ENCODE measurements at regions not wholly inside any gene's neighbourhood (a gene's known extent, or its start where the extent isn't known, plus 50 kb on each side); places are given as distances from the start of the nearest gene placed in this dataset.

DNA sequence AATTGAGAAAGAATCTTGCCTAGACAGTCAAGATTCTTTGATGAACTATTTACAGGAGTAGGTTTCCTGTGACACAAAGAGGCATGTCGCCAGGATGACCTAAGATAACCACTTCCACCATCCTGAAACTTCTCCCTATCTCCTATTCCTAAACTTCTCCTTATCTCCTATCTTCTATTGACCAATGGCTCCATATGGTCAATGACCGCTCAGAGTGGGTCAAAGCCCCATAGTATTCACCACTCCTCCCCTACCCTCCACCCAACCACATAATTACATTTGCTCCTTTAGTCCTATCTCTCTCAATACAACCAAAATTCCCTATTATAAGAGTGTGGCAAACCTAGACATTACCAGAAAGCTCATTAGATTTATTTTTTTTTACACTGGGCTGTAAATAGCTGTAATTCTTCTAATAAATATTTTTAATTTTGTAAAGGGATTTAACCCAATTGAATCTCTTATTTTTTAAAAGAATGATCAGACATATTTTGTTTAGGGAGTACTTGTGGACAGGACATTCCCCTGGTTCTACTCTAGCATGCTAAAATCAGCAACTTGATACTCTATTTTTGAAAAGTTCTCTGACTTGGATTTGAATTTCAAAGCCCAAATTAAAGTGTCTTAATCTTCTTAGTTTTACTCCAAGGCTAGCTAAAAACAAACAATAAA is 416.0 kb upstream of the CCNH start:
- Histone ChIP-seq H3K27me3 (no peaks in the 10 kb centered on the region), H3K9me3 (no peaks in the 10 kb centered on the region), H3K36me3 (no peaks in the 10 kb centered on the region), H3K4me1 (no peaks in the 10 kb centered on the region), H3K27ac (no peak overlapping the region), H3K4me3 (no peak overlapping the region)
- intact Hi-C loops (cut with DNase I), result no loop called here
- no peak for DNase-seq (ENCODE audit: low spot score in 2 of 2)
- TF ChIP-seq, protein P1, sequence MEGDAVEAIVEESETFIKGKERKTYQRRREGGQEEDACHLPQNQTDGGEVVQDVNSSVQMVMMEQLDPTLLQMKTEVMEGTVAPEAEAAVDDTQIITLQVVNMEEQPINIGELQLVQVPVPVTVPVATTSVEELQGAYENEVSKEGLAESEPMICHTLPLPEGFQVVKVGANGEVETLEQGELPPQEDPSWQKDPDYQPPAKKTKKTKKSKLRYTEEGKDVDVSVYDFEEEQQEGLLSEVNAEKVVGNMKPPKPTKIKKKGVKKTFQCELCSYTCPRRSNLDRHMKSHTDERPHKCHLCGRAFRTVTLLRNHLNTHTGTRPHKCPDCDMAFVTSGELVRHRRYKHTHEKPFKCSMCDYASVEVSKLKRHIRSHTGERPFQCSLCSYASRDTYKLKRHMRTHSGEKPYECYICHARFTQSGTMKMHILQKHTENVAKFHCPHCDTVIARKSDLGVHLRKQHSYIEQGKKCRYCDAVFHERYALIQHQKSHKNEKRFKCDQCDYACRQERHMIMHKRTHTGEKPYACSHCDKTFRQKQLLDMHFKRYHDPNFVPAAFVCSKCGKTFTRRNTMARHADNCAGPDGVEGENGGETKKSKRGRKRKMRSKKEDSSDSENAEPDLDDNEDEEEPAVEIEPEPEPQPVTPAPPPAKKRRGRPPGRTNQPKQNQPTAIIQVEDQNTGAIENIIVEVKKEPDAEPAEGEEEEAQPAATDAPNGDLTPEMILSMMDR (IDR thresholded peaks at IDR 0.05), result no peak

DNA sequence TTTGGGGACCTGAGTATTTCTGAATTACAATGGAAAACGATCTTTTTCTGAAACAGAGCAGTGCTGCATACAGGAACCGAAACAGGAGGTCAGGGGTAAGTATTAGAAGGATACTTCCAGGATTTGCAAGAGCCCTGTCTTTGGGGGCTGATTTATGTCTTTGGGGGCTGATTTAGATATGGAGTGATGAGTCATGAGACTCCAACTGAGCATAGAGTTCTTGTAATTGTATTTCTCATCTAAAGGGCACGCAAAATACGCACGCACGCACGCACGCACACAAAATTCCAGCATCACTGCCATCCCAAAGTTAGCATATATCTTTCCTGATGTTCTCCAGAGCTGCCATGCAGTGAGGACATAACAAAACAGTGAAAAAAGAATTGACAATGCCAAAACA is 414.8 kb upstream of the CCNH start:
- H3K27ac ChIP-seq, result no peak overlapping the region
- H3K4me1 ChIP-seq, result no peaks in the 10 kb centered on the region
- no peaks in the 10 kb centered on the region for H3K9me3 ChIP-seq
- intact Hi-C loops (cut with DNase I), result no loop called here
- DNase-seq (ENCODE audit: low spot score in 2 of 2), result no peak
- no peak overlapping the region for H3K4me3 ChIP-seq
- TF ChIP-seq, protein P1 (IDR thresholded peaks at IDR 0.05), result no peak
- H3K27me3 ChIP-seq, result no peaks in the 10 kb centered on the region
- H3K36me3 ChIP-seq, result no peaks in the 10 kb centered on the region

- Histone ChIP-seq H3K27me3 (no peaks in the 10 kb centered on the region), H3K9me3 (no peaks in the 10 kb centered on the region), H3K4me3 (no peak overlapping the region), H3K27ac (no peak overlapping the region), H3K4me1 (no peaks in the 10 kb centered on the region), H3K36me3 (no peaks in the 10 kb centered on the region)
- DNase-seq (ENCODE audit: low spot score in 2 of 2), result no peak
- intact Hi-C loops (cut with DNase I), result no loop called here
- TF ChIP-seq, protein P1 (IDR thresholded peaks at IDR 0.05), result no peak
These were observed 413.8 kb upstream of the CCNH start for GRCh38 chr5:87826507-87826906.

GRCh38 chr5:87825583-87825982 is 412.9 kb upstream of the CCNH start:
- Histone ChIP-seq H3K27ac (no peak overlapping the region), H3K9me3 (no peaks in the 10 kb centered on the region), H3K27me3 (no peaks in the 10 kb centered on the region), H3K4me1 (no peaks in the 10 kb centered on the region), H3K4me3 (no peak overlapping the region), H3K36me3 (no peaks in the 10 kb centered on the region)
- intact Hi-C loops (cut with DNase I), result no loop called here
- no peak for DNase-seq (ENCODE audit: low spot score in 2 of 2)
- TF ChIP-seq, protein P1 (IDR thresholded peaks at IDR 0.05), result no peak

DNA sequence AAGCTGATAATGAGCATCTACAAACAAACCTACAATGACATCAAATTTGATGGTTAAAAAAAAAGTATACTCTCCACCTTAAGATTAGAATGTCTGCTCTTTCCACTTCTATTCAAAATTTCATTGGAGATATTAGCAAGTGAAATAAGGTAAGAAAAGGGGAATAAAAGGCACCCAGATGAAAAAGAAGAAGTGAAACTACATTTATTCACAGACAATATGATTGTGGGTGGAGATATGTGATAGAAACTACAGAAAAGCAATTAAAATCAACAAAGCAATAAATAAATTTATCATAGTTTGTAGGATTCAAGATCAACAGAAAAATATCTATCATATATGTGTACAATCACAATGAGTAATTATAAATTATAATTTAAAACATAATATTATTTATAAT is 395.1 kb upstream of the CCNH start:
- intact Hi-C loops (cut with DNase I), result no loop called here
- Histone ChIP-seq H3K4me3 (no peak overlapping the region), H3K36me3 (no peaks in the 10 kb centered on the region), H3K4me1 (no peaks in the 10 kb centered on the region), H3K27me3 (no peaks in the 10 kb centered on the region), H3K27ac (no peak overlapping the region), H3K9me3 (no peaks in the 10 kb centered on the region)
- no peak for DNase-seq (ENCODE audit: low spot score in 2 of 2)
- TF ChIP-seq, protein P1 (IDR thresholded peaks at IDR 0.05), result no peak

- no peaks in the 10 kb centered on the region for H3K9me3 ChIP-seq
- no peaks in the 10 kb centered on the region for H3K4me1 ChIP-seq
- intact Hi-C loops (cut with DNase I), result no loop called here
- TF ChIP-seq, protein P1 (IDR thresholded peaks at IDR 0.05), result no peak
- no peaks in the 10 kb centered on the region for H3K36me3 ChIP-seq
- no peak overlapping the region for H3K4me3 ChIP-seq
- H3K27ac ChIP-seq, result no peak overlapping the region
- no peak for DNase-seq (ENCODE audit: low spot score in 2 of 2)
- H3K27me3 ChIP-seq, result no peaks in the 10 kb centered on the region
These were observed 390.6 kb upstream of the CCNH start for GRCh38 chr5:87803352-87803751.

Data from ascending aorta (tissue), 2 donors.